ENCODE measurements at regions not wholly inside any gene's neighbourhood (a gene's known extent, or its start where the extent isn't known, plus 50 kb on each side); places are given as distances from the start of the nearest gene placed in this dataset.
"Not testable (repeated sequence)": the region's sequence is repeated elsewhere in the genome, so short reads cannot be mapped to it uniquely, and the experiment has no call there.

- Histone ChIP-seq H3K9me3 (replicated peaks in 1 of 11) (peaks cover 0 to 6% (median 0%) of the 10 kb centered on the region in 11 experiments; a peak in 2 of 22 replicates), H3K4me2 (no peak overlapping the region), H3K9ac (no peak overlapping the region), H3K4me3 (no peak overlapping the region), H3K4me1 (no peaks in the 10 kb centered on the region), H4K20me1 (no peaks in the 10 kb centered on the region), H3K27me3 (no peaks in the 10 kb centered on the region), H3K27ac (no peak overlapping the region), H3K36me3 (no peaks in the 10 kb centered on the region)
- TF ChIP-seq Cebpa-rat (IDR thresholded peaks at IDR 0.05), result no peak
Measured at GRCh38 chr2:51795248-51795888, 763.4 kb upstream of the NRXN1 start.

- Histone ChIP-seq H3K9me3 (replicated peaks in 1 of 11) (0 out of 22 replicates have a peak, but pooled peaks cover 0 to 4% (median 0%) of the 10 kb centered on the region in 11 experiments), H3K27ac (no peak overlapping the region), H3K4me3 (no peak overlapping the region), H3K36me3 (no peaks in the 10 kb centered on the region), H3K27me3 (no peaks in the 10 kb centered on the region), H3K9ac (no peak overlapping the region), H3K4me2 (no peak overlapping the region), H3K4me1 (no peaks in the 10 kb centered on the region), H4K20me1 (no peaks in the 10 kb centered on the region)
- no peak for TF ChIP-seq Cebpa-rat (IDR thresholded peaks at IDR 0.05)
Measured at GRCh38 chr2:51791496-51791895, 759.6 kb upstream of the NRXN1 start.

- no peak overlapping the region for H3K9ac ChIP-seq
- H3K4me1 ChIP-seq, result no peaks in the 10 kb centered on the region
- H4K20me1 ChIP-seq, result no peaks in the 10 kb centered on the region
- H3K9me3 ChIP-seq (replicated peaks in 1 of 11), result 0 out of 22 replicates have a peak, but pooled peaks cover 0 to 4% (median 0%) of the 10 kb centered on the region in 11 experiments
- H3K4me2 ChIP-seq, result no peak overlapping the region
- H3K27ac ChIP-seq, result no peak overlapping the region
- H3K4me3 ChIP-seq, result no peak overlapping the region
- no peaks in the 10 kb centered on the region for H3K36me3 ChIP-seq
- no peaks in the 10 kb centered on the region for H3K27me3 ChIP-seq
- no peak for TF ChIP-seq Cebpa-rat (IDR thresholded peaks at IDR 0.05)
Measured at GRCh38 chr2:51790854-51791253, 758.9 kb upstream of the NRXN1 start.

GRCh38 chr2:51789918-51790317, 758.0 kb upstream of the NRXN1 start:
- H4K20me1 ChIP-seq, result no peaks in the 10 kb centered on the region
- 0 out of 22 replicates have a peak, but pooled peaks cover 0 to 4% (median 0%) of the 10 kb centered on the region in 11 experiments for H3K9me3 ChIP-seq (replicated peaks in 1 of 11)
- H3K9ac ChIP-seq, result no peak overlapping the region
- no peaks in the 10 kb centered on the region for H3K27me3 ChIP-seq
- H3K36me3 ChIP-seq, result no peaks in the 10 kb centered on the region
- no peak overlapping the region for H3K27ac ChIP-seq
- no peak overlapping the region for H3K4me2 ChIP-seq
- H3K4me1 ChIP-seq, result no peaks in the 10 kb centered on the region
- no peak for TF ChIP-seq Cebpa-rat (IDR thresholded peaks at IDR 0.05)
- no peak overlapping the region for H3K4me3 ChIP-seq

GRCh38 chr2:51782921-51783765, 751.2 kb upstream of the NRXN1 start:
- H3K27ac ChIP-seq, result no peak overlapping the region
- no peaks in the 10 kb centered on the region for H3K36me3 ChIP-seq
- TF ChIP-seq Cebpa-rat (IDR thresholded peaks at IDR 0.05), result no peak
- H3K4me3 ChIP-seq, result no peak overlapping the region
- no peaks in the 10 kb centered on the region for H3K4me1 ChIP-seq
- H3K9me3 ChIP-seq (replicated peaks in 1 of 11), result peaks cover 0 to 11% (median 5%) of the 10 kb centered on the region in 11 experiments; a peak in 2 of 22 replicates
- no peaks in the 10 kb centered on the region for H4K20me1 ChIP-seq
- H3K4me2 ChIP-seq, result no peak overlapping the region
- no peak overlapping the region for H3K9ac ChIP-seq
- no peaks in the 10 kb centered on the region for H3K27me3 ChIP-seq

GRCh38 chr2:51781691-51782090, 749.8 kb upstream of the NRXN1 start:
- Histone ChIP-seq H4K20me1 (no peaks in the 10 kb centered on the region), H3K4me2 (no peak overlapping the region), H3K9ac (no peak overlapping the region), H3K4me3 (no peak overlapping the region), H3K9me3 (replicated peaks in 1 of 11) (peaks cover 0 to 11% (median 5%) of the 10 kb centered on the region in 11 experiments; a peak in 2 of 22 replicates), H3K4me1 (no peaks in the 10 kb centered on the region), H3K27ac (no peak overlapping the region), H3K27me3 (no peaks in the 10 kb centered on the region), H3K36me3 (no peaks in the 10 kb centered on the region)
- TF ChIP-seq Cebpa-rat (IDR thresholded peaks at IDR 0.05), result no peak

GRCh38 chr2:51780353-51780752, 748.4 kb upstream of the NRXN1 start:
- Histone ChIP-seq H3K27ac (no peak overlapping the region), H3K9ac (no peak overlapping the region), H3K4me2 (no peak overlapping the region), H3K36me3 (no peaks in the 10 kb centered on the region), H3K9me3 (replicated peaks in 1 of 11) (peaks cover 0 to 11% (median 5%) of the 10 kb centered on the region in 11 experiments; a peak in 2 of 22 replicates), H3K4me3 (no peak overlapping the region), H3K27me3 (no peaks in the 10 kb centered on the region), H4K20me1 (no peaks in the 10 kb centered on the region), H3K4me1 (no peaks in the 10 kb centered on the region)
- TF ChIP-seq Cebpa-rat (IDR thresholded peaks at IDR 0.05), result no peak

- H3K9ac ChIP-seq, H3K36me3 ChIP-seq, H3K4me1 ChIP-seq, H3K27me3 ChIP-seq, H3K4me3 ChIP-seq, H3K4me2 ChIP-seq, H4K20me1 ChIP-seq, H3K27ac ChIP-seq: not testable (repeated sequence)
- peaks cover 0 to 11% (median 5%) of the 10 kb centered on the region in 11 experiments; a peak in 3 of 22 replicates for H3K9me3 ChIP-seq (replicated peaks in 1 of 11)
Measured at GRCh38 chr2:51779723-51780122, 747.8 kb upstream of the NRXN1 start.

- Histone ChIP-seq H3K4me2 (no peak overlapping the region), H3K27ac (no peak overlapping the region)
- no peak for TF ChIP-seq Cebpa-rat (IDR thresholded peaks at IDR 0.05)
Measured at GRCh38 chr2:51778806-51779205, 746.9 kb upstream of the NRXN1 start.

GRCh38 chr2:51774606-51775005, 742.7 kb upstream of the NRXN1 start:
- not testable (repeated sequence) for H3K27me3 ChIP-seq; H4K20me1 ChIP-seq; H3K9ac ChIP-seq; H3K9me3 ChIP-seq (replicated peaks in 1 of 11); H3K4me2 ChIP-seq; H3K36me3 ChIP-seq; H3K4me3 ChIP-seq; H3K4me1 ChIP-seq; H3K27ac ChIP-seq

More at GRCh38 chr2:51778806-51779205, 746.9 kb upstream of the NRXN1 start:
- peaks cover 0 to 13% (median 5%) of the 10 kb centered on the region in 11 experiments; a peak in 3 of 22 replicates for H3K9me3 ChIP-seq (replicated peaks in 1 of 11)
- H3K4me3 ChIP-seq, result no peak overlapping the region
- no peaks in the 10 kb centered on the region for H3K36me3 ChIP-seq
- no peaks in the 10 kb centered on the region for H3K4me1 ChIP-seq
- H4K20me1 ChIP-seq, result no peaks in the 10 kb centered on the region
- H3K27me3 ChIP-seq, result no peaks in the 10 kb centered on the region
- H3K9ac ChIP-seq, result no peak overlapping the region
